ENCODE measurements at regions not wholly inside any gene's neighbourhood (a gene's known extent, or its start where the extent isn't known, plus 50 kb on each side); places are given as distances from the start of the nearest gene placed in this dataset.

- TF ChIP-seq CTCF (IDR thresholded peaks at IDR 0.05; ENCODE audit: poor library complexity): no peak
- TF ChIP-seq EZH2phosphoT487 (IDR thresholded peaks at IDR 0.05; ENCODE audit: low read depth, severe bottlenecking, unreplicated experiment): no peak
These were observed 1852.8 kb downstream of the EFNA5 start for GRCh38 chr5:105817914-105818313.
